PC-3 (cell line): ENCODE measurements at regions not wholly inside any gene's neighbourhood (a gene's known extent, or its start where the extent isn't known, plus 50 kb on each side); places are given as distances from the start of the nearest gene placed in this dataset.
"Not testable (repeated sequence)": the region's sequence is repeated elsewhere in the genome, so short reads cannot be mapped to it uniquely, and the experiment has no call there.

ENCODE experiments used
- ATAC-seq: fragments of 200-7000 bp; cut with Tn5 transposase; 2 replicates; pipeline ENCODE4 v1.9.1; 2020; ENCODE audit warnings: mild to moderate bottlenecking, moderate library complexity
- BruUV-seq: library from RNA; stranded (reverse); fragments of 400-500 nt; replicated peaks from 2 replicates; lab custom pipeline; 2021; lab: Mats Ljungman, UMichigan
- CTCF ChIA-PET: fragments of 300-600 bp; sonication (Branson Sonifier 250); formaldehyde crosslinking; loops from one replicate; lab custom pipeline; 2022; ENCODE audit warnings: antibody characterized with exemption; lab: Charles Lee
- POLR2A ChIA-PET: fragments of 300-600 bp; sonication (Branson Sonifier 250); formaldehyde crosslinking; loops from one replicate; lab custom pipeline; 2022; ENCODE audit warnings: antibody characterized with exemption; ENCODE audit not compliant: unreplicated experiment; lab: Charles Lee
- DNase-seq: peaks from one replicate; pipeline ENCODE4 v3.0.0-alpha.2; 2015
- H2AFZ ChIP-seq: fragments of 300-600 bp; sonication (generic); 2 replicates; pipeline ENCODE4 v1.6.0; 2016; ENCODE audit warnings: antibody characterized with exemption, low read length
- H3F3A ChIP-seq: fragments of 300-600 bp; sonication (generic); one replicate; pipeline ENCODE4 v1.6.0; 2017; ENCODE audit warnings: antibody characterized with exemption, low read length, control low read depth, mild to moderate bottlenecking; ENCODE audit not compliant: unreplicated experiment
- H3K27ac ChIP-seq: fragments of 300-600 bp; sonication (generic); 2 replicates; pipeline ENCODE4 v1.5.1; 2016; ENCODE audit warnings: mild to moderate bottlenecking, low read length
- H3K27me3 ChIP-seq: fragments of 300-600 bp; sonication (generic); 2 replicates; pipeline ENCODE4 v1.6.1; 2016; ENCODE audit warnings: low read length, mixed read lengths
- H3K36me3 ChIP-seq: fragments of 300-600 bp; sonication (generic); 2 replicates; pipeline ENCODE4 v1.6.1; 2016; ENCODE audit warnings: low read depth, mixed run types, low read length, mixed read lengths
- H3K4me1 ChIP-seq: fragments of 300-600 bp; sonication (generic); 2 replicates; pipeline ENCODE4 v1.5.1; 2016; ENCODE audit warnings: low read length; ENCODE audit not compliant: insufficient read depth
- H3K4me2 ChIP-seq: fragments of 300-600 bp; sonication (generic); 2 replicates; pipeline ENCODE4 v1.6.0; 2016; ENCODE audit warnings: low read length
- H3K4me3 ChIP-seq: fragments of 300-600 bp; sonication (generic); 2 replicates; pipeline ENCODE4 v1.5.1; 2016; ENCODE audit warnings: mild to moderate bottlenecking, low read length, mixed read lengths
- H3K79me2 ChIP-seq: fragments of 300-600 bp; sonication (generic); 2 replicates; pipeline ENCODE4 v1.6.1; 2017; ENCODE audit warnings: low read length, mixed read lengths
- H3K9ac ChIP-seq: fragments of 300-600 bp; sonication (generic); 2 replicates; pipeline ENCODE4 v1.6.0; 2016; ENCODE audit warnings: mild to moderate bottlenecking, low read length
- H3K9me2 ChIP-seq: fragments of 300-600 bp; sonication (generic); replicated peaks from 2 replicates; pipeline ENCODE4 v1.6.1; 2016; ENCODE audit warnings: mixed run types, low read length, mixed read lengths
- H3K9me3 ChIP-seq: fragments of 300-600 bp; sonication (generic); 2 replicates; pipeline ENCODE4 v1.6.1; 2016; ENCODE audit warnings: low read length, mixed read lengths
- H4K20me1 ChIP-seq: fragments of 300-600 bp; sonication (generic); 2 replicates; pipeline ENCODE4 v1.6.1; 2016; ENCODE audit warnings: low read length, mixed read lengths
- EZH2 ChIP-seq: fragments of 300-600 bp; sonication (generic); IDR thresholded peaks from one replicate; pipeline ENCODE4 v1.6.1; 2017; ENCODE audit warnings: antibody characterized with exemption, mild to moderate bottlenecking, low read length; ENCODE audit not compliant: unreplicated experiment
- EZH2phosphoT487 ChIP-seq: fragments of 300-600 bp; sonication (generic); IDR thresholded peaks from 2 replicates; pipeline ENCODE4 v1.6.1; 2018; ENCODE audit warnings: mild to moderate bottlenecking, antibody characterized with exemption, low read length, borderline replicate concordance
- intact Hi-C: fragments of 100-400 bp; cut with micrococcal nuclease; formaldehyde crosslinking; loops from 2 replicates; pipeline ENCODE4 v1.9.0; 2023
- TF ChIP-seq, protein P1 (sequence below): fragments of 300-600 bp; sonication (generic); conservative IDR thresholded peaks from 2 replicates; pipeline ENCODE4 v1.5.1; 2017; ENCODE audit warnings: antibody characterized with exemption, low read depth, mild to moderate bottlenecking, low read length

DNA sequence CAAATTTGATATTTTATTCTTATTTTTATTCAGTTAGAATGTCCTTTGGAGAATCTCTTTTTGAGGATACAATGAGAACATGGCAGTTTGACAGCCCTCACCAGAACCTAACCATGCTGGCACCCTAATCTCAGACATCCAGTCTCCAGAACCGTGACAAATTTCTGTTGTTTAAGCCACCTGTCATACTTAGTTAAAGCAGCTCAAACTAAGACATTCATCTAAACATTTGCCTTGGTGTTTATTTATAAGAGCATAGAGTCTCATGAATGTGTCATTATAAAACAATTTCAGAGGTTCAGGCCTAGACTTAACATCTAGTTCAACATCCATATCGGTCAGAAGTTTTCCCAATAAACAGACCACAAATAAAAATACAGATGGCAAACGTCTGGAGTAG, 125.1 kb upstream of the FUNDC1 start:
- Histone ChIP-seq H3K27me3 (no peaks in the 10 kb centered on the region), H3K9me2 (no peaks in the 10 kb centered on the region), H3F3A (no peaks in the 10 kb centered on the region), H4K20me1 (no peaks in the 10 kb centered on the region), H3K4me1 (peaks cover 6% of the 10 kb centered on the region), H3K9ac (no peak overlapping the region), H3K36me3 (no peaks in the 10 kb centered on the region), H3K9me3 (no peaks in the 10 kb centered on the region), H3K27ac (no peak overlapping the region), H3K4me2 (no peak overlapping the region), H2AFZ (no peak overlapping the region), H3K4me3 (no peak overlapping the region), H3K79me2 (no peaks in the 10 kb centered on the region)
- ChIA-PET CTCF (no interaction called here), POLR2A (no interaction called here)
- ATAC-seq (no peak), DNase-seq (no peak)
- BruUV-seq, result no TSS peak
- TF ChIP-seq, protein P1, sequence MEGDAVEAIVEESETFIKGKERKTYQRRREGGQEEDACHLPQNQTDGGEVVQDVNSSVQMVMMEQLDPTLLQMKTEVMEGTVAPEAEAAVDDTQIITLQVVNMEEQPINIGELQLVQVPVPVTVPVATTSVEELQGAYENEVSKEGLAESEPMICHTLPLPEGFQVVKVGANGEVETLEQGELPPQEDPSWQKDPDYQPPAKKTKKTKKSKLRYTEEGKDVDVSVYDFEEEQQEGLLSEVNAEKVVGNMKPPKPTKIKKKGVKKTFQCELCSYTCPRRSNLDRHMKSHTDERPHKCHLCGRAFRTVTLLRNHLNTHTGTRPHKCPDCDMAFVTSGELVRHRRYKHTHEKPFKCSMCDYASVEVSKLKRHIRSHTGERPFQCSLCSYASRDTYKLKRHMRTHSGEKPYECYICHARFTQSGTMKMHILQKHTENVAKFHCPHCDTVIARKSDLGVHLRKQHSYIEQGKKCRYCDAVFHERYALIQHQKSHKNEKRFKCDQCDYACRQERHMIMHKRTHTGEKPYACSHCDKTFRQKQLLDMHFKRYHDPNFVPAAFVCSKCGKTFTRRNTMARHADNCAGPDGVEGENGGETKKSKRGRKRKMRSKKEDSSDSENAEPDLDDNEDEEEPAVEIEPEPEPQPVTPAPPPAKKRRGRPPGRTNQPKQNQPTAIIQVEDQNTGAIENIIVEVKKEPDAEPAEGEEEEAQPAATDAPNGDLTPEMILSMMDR, result no peak
- no peak for TF ChIP-seq EZH2
- intact Hi-C loops, result no loop called here

DNA sequence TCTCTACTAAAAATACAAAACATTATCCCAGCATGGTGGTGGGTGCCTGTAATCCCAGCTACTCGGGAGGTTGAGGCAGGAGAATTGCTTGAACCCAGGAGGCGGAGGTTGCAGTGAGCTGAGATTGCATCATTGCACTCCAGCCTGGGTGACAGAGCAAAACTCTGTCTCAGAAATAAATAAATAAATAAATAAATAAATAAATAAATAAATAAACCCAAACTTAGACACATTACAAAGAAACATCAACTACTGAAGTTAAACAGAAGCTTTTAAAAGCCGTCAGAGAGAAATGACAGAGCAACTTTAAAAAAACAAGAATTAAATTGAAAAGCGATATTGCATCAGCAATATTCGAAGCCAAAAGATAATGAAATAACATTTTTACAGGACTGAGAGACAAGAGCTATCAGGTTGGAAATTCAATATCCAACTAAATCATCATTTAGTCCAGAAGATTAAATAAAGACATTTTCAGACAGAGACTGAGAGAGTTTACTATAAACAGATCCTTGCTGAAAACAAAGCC, 115.1 kb upstream of the FUNDC1 start:
- H2AFZ ChIP-seq, H3K9me3 ChIP-seq, H3K36me3 ChIP-seq, H3F3A ChIP-seq, intact Hi-C loops, DNase-seq, POLR2A ChIA-PET, ATAC-seq, H3K4me2 ChIP-seq, H3K27me3 ChIP-seq, H3K27ac ChIP-seq, H3K9ac ChIP-seq, H3K9me2 ChIP-seq, H3K4me3 ChIP-seq, H3K79me2 ChIP-seq, H4K20me1 ChIP-seq, BruUV-seq, CTCF ChIA-PET, H3K4me1 ChIP-seq: not testable (repeated sequence)

DNA sequence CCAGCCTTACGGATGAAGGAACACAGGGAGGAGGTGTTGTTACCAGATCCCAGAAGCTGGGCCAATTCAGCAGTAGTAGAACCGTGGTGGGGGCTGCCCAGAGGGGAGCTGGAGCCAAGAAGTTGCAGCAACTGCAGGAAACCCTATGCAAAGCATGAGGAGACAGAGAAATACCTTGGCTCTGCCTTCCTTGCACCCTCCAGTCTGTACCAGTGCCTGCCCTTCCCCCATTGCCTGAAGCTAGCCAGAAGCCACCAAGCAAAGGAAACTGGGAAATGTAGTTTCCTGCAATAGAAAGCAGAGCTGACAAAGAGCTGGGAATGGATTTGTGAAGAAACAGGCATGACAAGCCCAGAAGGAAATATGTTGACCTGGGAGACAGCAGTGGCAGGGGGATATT, 108.7 kb upstream of the FUNDC1 start:
- no peak for ATAC-seq
- ChIA-PET POLR2A (no interaction called here), CTCF (no interaction called here)

More for the DNA sequence above, 108.7 kb upstream of the FUNDC1 start:
- no peak overlapping the region for H3K4me3 ChIP-seq
- no peak overlapping the region for H2AFZ ChIP-seq
- H3K9ac ChIP-seq, result no peak overlapping the region
- no peak for DNase-seq
- H3K4me2 ChIP-seq, result no peak overlapping the region
- TF ChIP-seq EZH2phosphoT487 (no peak), EZH2 (no peak)
- TF ChIP-seq, protein P1, result no peak
- H4K20me1 ChIP-seq, result no peaks in the 10 kb centered on the region
- H3K27ac ChIP-seq, result no peak overlapping the region
- BruUV-seq, result no TSS peak
- H3K4me1 ChIP-seq, result no peaks in the 10 kb centered on the region
- intact Hi-C loops, result no loop called here
- no peaks in the 10 kb centered on the region for H3F3A ChIP-seq
- no peaks in the 10 kb centered on the region for H3K9me3 ChIP-seq
- no peaks in the 10 kb centered on the region for H3K27me3 ChIP-seq
- no peaks in the 10 kb centered on the region for H3K36me3 ChIP-seq
- H3K79me2 ChIP-seq, result no peaks in the 10 kb centered on the region
- H3K9me2 ChIP-seq, result no peaks in the 10 kb centered on the region
